ENCODE measurements at regions not wholly inside any gene's neighbourhood (a gene's known extent, or its start where the extent isn't known, plus 50 kb on each side); places are given as distances from the start of the nearest gene placed in this dataset.

- no peak for TF ChIP-seq CTCF (IDR thresholded peaks at IDR 0.05)
- no peak for TF ChIP-seq EZH2 (IDR thresholded peaks at IDR 0.05; ENCODE audit: borderline replicate concordance, insufficient read depth, low read depth, low read length, poor library complexity, severe bottlenecking)
These were observed 240.0 kb downstream of the TEX36 start for GRCh38 chr10:125442856-125443540.

All from B cell (primary cell).